ENCODE measurements at regions not wholly inside any gene's neighbourhood (a gene's known extent, or its start where the extent isn't known, plus 50 kb on each side); places are given as distances from the start of the nearest gene placed in this dataset.

DNA sequence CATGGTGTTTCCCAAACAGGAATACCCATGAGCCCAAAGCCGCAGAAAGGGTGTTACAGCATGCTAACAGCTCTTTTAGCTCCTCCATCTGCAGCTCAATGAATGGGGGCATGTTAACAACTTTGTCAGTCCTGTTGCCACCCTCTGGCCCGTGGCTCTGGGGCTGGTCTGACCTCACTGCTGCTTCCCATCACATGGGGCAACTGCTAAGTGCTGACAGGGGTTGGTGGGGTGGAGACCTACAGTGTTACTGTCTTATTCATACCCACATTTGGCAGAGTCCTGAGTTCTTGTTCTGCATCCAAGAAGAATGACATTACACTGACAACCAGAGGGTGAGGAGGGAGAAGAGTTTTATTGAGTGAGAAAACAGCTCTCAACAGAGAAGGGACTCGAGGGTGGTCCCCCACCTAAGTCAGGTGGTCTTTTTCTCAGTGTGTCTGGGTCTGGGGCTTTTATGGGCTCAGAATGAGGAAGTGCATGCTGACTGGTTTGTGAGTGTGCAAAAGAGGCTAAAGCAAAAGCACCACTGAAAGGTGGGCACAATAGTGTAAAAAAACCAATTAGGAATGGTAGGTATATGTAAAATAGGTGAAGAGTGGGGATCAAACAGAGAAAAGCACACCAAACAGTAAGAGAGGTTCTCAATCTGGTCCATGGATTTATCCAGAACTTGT lies 1952.0 kb upstream of the PCDH20 start:
- no peak for TF ChIP-seq ZNF384 (IDR thresholded peaks at IDR 0.05)
- no peak for TF ChIP-seq NFRKB (IDR thresholded peaks at IDR 0.05)
- no peak for TF ChIP-seq SP1 (IDR thresholded peaks at IDR 0.05)
- no peak for TF ChIP-seq FOXK2 (IDR thresholded peaks at IDR 0.05)
- no peak for TF ChIP-seq FOXM1 (IDR thresholded peaks at IDR 0.05; ENCODE audit: borderline replicate concordance)
- TF ChIP-seq ELF4 (IDR thresholded peaks at IDR 0.05) = no peak
- TF ChIP-seq FOXA1 (IDR thresholded peaks at IDR 0.05) = no peak
- TF ChIP-seq, protein P1, sequence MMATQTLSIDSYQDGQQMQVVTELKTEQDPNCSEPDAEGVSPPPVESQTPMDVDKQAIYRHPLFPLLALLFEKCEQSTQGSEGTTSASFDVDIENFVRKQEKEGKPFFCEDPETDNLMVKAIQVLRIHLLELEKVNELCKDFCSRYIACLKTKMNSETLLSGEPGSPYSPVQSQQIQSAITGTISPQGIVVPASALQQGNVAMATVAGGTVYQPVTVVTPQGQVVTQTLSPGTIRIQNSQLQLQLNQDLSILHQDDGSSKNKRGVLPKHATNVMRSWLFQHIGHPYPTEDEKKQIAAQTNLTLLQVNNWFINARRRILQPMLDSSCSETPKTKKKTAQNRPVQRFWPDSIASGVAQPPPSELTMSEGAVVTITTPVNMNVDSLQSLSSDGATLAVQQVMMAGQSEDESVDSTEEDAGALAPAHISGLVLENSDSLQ (IDR thresholded peaks at IDR 0.05) = no peak
- no peak for TF ChIP-seq HDGF (IDR thresholded peaks at IDR 0.05; ENCODE audit: borderline replicate concordance)
- no peak for TF ChIP-seq ARNT (IDR thresholded peaks at IDR 0.05)
- TF ChIP-seq L3MBTL2 (conservative IDR thresholded peaks at IDR 0.05) = no peak
- TF ChIP-seq TARDBP (IDR thresholded peaks at IDR 0.05) = no peak

Data from HEK293T (cell line).